A673 (cell line): ENCODE measurements at regions not wholly inside any gene's neighbourhood (a gene's known extent, or its start where the extent isn't known, plus 50 kb on each side); places are given as distances from the start of the nearest gene placed in this dataset.

ENCODE experiments used
- EZH2 ChIP-seq: fragments of 200-600 bp; sonication (generic); IDR thresholded peaks from 2 replicates; pipeline ENCODE4 v1.6.1; 2017; ENCODE audit warnings: borderline replicate concordance, low read depth, mild to moderate bottlenecking, mixed read lengths, antibody characterized with exemption, low read length; ENCODE audit not compliant: poor library complexity, severe bottlenecking
- TF ChIP-seq, protein P1 (sequence below): fragments of 300-800, 200-600 bp; sonication (generic); conservative IDR thresholded peaks from 2 replicates; pipeline ENCODE4 v1.5.1; 2017; ENCODE audit warnings: low read depth, mild to moderate bottlenecking, antibody characterized with exemption, low read length, moderate library complexity, mixed read lengths

DNA sequence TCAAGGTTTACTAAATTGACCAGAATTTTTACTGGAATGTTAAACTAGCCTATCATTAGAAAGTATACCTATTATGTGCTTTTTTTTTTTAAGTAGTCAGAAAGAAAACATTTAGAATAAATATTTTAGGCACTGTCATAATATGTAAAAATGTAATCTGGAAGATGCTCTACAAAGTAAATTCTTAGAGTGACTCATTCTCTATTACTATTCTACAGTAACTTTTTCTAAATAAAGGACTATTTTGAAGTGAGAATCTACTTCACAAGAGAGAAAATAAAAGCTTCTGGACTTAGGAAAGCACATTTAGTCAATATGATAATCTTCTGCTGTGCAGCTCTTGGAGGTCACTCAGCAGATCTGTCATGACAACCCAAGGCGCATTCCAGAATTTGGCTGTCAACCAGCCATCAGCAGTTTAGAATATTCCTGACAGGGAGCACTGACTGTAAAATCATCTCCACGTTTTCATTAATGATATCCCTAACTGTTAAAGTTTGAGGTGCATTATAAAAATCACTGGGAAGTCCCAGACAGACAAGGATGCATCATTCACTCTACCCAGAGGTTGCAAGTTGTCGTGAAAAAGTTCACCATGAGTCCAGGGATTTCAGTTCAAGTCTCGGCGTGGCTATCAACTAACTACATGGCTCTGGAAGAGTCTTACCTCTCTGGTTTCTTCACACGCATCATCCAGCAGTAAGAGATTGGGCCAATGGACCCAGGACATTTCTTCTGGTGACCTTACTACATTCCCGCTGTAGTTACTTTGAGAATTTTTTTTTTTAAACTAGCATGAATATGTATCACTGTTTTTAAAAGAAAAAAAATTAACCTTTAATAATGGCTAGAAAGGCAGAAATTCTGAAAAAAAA is 374.9 kb downstream of the GJA1 start:
- TF ChIP-seq, protein P1, sequence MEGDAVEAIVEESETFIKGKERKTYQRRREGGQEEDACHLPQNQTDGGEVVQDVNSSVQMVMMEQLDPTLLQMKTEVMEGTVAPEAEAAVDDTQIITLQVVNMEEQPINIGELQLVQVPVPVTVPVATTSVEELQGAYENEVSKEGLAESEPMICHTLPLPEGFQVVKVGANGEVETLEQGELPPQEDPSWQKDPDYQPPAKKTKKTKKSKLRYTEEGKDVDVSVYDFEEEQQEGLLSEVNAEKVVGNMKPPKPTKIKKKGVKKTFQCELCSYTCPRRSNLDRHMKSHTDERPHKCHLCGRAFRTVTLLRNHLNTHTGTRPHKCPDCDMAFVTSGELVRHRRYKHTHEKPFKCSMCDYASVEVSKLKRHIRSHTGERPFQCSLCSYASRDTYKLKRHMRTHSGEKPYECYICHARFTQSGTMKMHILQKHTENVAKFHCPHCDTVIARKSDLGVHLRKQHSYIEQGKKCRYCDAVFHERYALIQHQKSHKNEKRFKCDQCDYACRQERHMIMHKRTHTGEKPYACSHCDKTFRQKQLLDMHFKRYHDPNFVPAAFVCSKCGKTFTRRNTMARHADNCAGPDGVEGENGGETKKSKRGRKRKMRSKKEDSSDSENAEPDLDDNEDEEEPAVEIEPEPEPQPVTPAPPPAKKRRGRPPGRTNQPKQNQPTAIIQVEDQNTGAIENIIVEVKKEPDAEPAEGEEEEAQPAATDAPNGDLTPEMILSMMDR: no peak
- no peak for TF ChIP-seq EZH2
